ENCODE measurements at regions not wholly inside any gene's neighbourhood (a gene's known extent, or its start where the extent isn't known, plus 50 kb on each side); places are given as distances from the start of the nearest gene placed in this dataset.

- TF ChIP-seq ZBTB43 (CRISPR knock-in tag; IDR thresholded peaks at IDR 0.05): no peak
- TF ChIP-seq CREM (CRISPR knock-in tag; IDR thresholded peaks at IDR 0.05): no peak
- no peak for TF ChIP-seq ATF6 (CRISPR knock-in tag; IDR thresholded peaks at IDR 0.05)
- TF ChIP-seq ZMAT4 (CRISPR knock-in tag; IDR thresholded peaks at IDR 0.05): no peak
- no peak for TF ChIP-seq TCF7 (CRISPR knock-in tag; IDR thresholded peaks at IDR 0.05; ENCODE audit: low read depth)
- no peak for TF ChIP-seq FOXP1 (CRISPR knock-in tag; IDR thresholded peaks at IDR 0.05; ENCODE audit: borderline replicate concordance)
Measured at GRCh38 chr1:55288245-55288644, 73.1 kb upstream of the USP24 start (continued).

GRCh38 chr1:55287723-55288122, 72.6 kb upstream of the USP24 start:
- TF ChIP-seq JAZF1 (CRISPR knock-in tag; IDR thresholded peaks at IDR 0.05): no peak
- TF ChIP-seq, protein P1, sequence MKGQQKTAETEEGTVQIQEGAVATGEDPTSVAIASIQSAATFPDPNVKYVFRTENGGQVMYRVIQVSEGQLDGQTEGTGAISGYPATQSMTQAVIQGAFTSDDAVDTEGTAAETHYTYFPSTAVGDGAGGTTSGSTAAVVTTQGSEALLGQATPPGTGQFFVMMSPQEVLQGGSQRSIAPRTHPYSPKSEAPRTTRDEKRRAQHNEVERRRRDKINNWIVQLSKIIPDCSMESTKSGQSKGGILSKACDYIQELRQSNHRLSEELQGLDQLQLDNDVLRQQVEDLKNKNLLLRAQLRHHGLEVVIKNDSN (CRISPR knock-in tag; IDR thresholded peaks at IDR 0.05): no peak
- TF ChIP-seq CBFB (CRISPR knock-in tag; IDR thresholded peaks at IDR 0.05; ENCODE audit: low read depth): no peak
- TF ChIP-seq SMAD4 (CRISPR knock-in tag; IDR thresholded peaks at IDR 0.05): no peak
- TF ChIP-seq, protein P2, sequence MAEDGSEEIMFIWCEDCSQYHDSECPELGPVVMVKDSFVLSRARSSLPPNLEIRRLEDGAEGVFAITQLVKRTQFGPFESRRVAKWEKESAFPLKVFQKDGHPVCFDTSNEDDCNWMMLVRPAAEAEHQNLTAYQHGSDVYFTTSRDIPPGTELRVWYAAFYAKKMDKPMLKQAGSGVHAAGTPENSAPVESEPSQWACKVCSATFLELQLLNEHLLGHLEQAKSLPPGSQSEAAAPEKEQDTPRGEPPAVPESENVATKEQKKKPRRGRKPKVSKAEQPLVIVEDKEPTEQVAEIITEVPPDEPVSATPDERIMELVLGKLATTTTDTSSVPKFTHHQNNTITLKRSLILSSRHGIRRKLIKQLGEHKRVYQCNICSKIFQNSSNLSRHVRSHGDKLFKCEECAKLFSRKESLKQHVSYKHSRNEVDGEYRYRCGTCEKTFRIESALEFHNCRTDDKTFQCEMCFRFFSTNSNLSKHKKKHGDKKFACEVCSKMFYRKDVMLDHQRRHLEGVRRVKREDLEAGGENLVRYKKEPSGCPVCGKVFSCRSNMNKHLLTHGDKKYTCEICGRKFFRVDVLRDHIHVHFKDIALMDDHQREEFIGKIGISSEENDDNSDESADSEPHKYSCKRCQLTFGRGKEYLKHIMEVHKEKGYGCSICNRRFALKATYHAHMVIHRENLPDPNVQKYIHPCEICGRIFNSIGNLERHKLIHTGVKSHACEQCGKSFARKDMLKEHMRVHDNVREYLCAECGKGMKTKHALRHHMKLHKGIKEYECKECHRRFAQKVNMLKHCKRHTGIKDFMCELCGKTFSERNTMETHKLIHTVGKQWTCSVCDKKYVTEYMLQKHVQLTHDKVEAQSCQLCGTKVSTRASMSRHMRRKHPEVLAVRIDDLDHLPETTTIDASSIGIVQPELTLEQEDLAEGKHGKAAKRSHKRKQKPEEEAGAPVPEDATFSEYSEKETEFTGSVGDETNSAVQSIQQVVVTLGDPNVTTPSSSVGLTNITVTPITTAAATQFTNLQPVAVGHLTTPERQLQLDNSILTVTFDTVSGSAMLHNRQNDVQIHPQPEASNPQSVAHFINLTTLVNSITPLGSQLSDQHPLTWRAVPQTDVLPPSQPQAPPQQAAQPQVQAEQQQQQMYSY (CRISPR knock-in tag; IDR thresholded peaks at IDR 0.05): no peak
- TF ChIP-seq ZNF416 (CRISPR knock-in tag; IDR thresholded peaks at IDR 0.05): no peak
- no peak for TF ChIP-seq SOX15 (CRISPR knock-in tag; IDR thresholded peaks at IDR 0.05)
- no peak for TF ChIP-seq ELF4 (CRISPR knock-in tag; IDR thresholded peaks at IDR 0.05; ENCODE audit: low read depth)
- TF ChIP-seq, protein P3, sequence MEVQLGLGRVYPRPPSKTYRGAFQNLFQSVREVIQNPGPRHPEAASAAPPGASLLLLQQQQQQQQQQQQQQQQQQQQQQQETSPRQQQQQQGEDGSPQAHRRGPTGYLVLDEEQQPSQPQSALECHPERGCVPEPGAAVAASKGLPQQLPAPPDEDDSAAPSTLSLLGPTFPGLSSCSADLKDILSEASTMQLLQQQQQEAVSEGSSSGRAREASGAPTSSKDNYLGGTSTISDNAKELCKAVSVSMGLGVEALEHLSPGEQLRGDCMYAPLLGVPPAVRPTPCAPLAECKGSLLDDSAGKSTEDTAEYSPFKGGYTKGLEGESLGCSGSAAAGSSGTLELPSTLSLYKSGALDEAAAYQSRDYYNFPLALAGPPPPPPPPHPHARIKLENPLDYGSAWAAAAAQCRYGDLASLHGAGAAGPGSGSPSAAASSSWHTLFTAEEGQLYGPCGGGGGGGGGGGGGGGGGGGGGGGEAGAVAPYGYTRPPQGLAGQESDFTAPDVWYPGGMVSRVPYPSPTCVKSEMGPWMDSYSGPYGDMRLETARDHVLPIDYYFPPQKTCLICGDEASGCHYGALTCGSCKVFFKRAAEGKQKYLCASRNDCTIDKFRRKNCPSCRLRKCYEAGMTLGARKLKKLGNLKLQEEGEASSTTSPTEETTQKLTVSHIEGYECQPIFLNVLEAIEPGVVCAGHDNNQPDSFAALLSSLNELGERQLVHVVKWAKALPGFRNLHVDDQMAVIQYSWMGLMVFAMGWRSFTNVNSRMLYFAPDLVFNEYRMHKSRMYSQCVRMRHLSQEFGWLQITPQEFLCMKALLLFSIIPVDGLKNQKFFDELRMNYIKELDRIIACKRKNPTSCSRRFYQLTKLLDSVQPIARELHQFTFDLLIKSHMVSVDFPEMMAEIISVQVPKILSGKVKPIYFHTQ (CRISPR knock-in tag; IDR thresholded peaks at IDR 0.05): no peak
- TF ChIP-seq GTF2I (CRISPR knock-in tag; conservative IDR thresholded peaks at IDR 0.05): no peak
- no peak for TF ChIP-seq ZNF219 (CRISPR knock-in tag; IDR thresholded peaks at IDR 0.05; ENCODE audit: borderline replicate concordance)
- ChIA-PET POLR2A (no interaction called here), CTCF (interaction anchor here (0.5 to 2.1 kb wide), 3 partner anchors 50 to 199 kb away, joined by 3 to 11 read pairs (median 3); no protein-coding TSS in a partner anchor)
- DNase-seq (ENCODE audit: low spot score): no peak
- ATAC-seq: no peak
- Mint-ChIP-seq H3K9me3 (no peaks in the 10 kb centered on the region), H3K4me3 (no peak overlapping the region), H3K4me1 (peaks cover 14% of the 10 kb centered on the region), H3K36me3 (no peaks in the 10 kb centered on the region), H3K27ac (no peak overlapping the region), H3K27me3 (ENCODE audit: low read depth) (no peaks in the 10 kb centered on the region; the same call in 1 of the 2 replicates)
